GM23338 (cell line): ENCODE measurements at regions not wholly inside any gene's neighbourhood (a gene's known extent, or its start where the extent isn't known, plus 50 kb on each side); places are given as distances from the start of the nearest gene placed in this dataset.

Experiments
- ATAC-seq: fragments of 200-7000 bp; cut with Tn5 transposase; 3 replicates; pipeline ENCODE4 v1.9.1; 2020
- DNase-seq: peaks from one replicate; pipeline ENCODE4 v3.0.0-alpha.2; 2015; ENCODE audit warnings: low spot score
- H2AFZ ChIP-seq: fragments of 200-600 bp; sonication (generic); 2 replicates; pipeline ENCODE4 v1.8.0; 2016; ENCODE audit warnings: antibody characterized with exemption, mild to moderate bottlenecking, moderate library complexity
- H3F3A ChIP-seq: fragments of 200-600 bp; sonication (generic); replicated peaks from 2 replicates; pipeline ENCODE4 v1.8.0; 2017; ENCODE audit warnings: antibody characterized with exemption, mixed run types, low read depth
- H3K27ac ChIP-seq: fragments of 200-600 bp; sonication (generic); 2 replicates; pipeline ENCODE4 v1.6.1; 2016; ENCODE audit warnings: low read depth
- H3K27me3 ChIP-seq: fragments of 200-600 bp; sonication (generic); 2 replicates; pipeline ENCODE4 v1.8.0; 2016; ENCODE audit warnings: mild to moderate bottlenecking, mixed run types, moderate library complexity; ENCODE audit not compliant: insufficient read depth
- H3K36me3 ChIP-seq: fragments of 200-600 bp; sonication (generic); 2 replicates; pipeline ENCODE4 v1.8.0; 2016; ENCODE audit warnings: mild to moderate bottlenecking; ENCODE audit not compliant: insufficient read depth
- H3K4me1 ChIP-seq: fragments of 200-600 bp; sonication (generic); 2 replicates; pipeline ENCODE4 v1.8.0; 2016; ENCODE audit warnings: mild to moderate bottlenecking, moderate library complexity; ENCODE audit not compliant: insufficient read depth
- H3K4me2 ChIP-seq: fragments of 200-600 bp; sonication (generic); 2 replicates; pipeline ENCODE4 v1.7.1; 2017; ENCODE audit warnings: mixed run types
- H3K4me3 ChIP-seq: fragments of 200-600 bp; sonication (generic); 2 replicates; pipeline ENCODE4 v1.6.1; 2016; ENCODE audit warnings: mixed run types
- H3K79me2 ChIP-seq: fragments of 200-600 bp; sonication (generic); replicated peaks from 2 replicates; pipeline ENCODE4 v1.8.0; 2017; ENCODE audit warnings: mild to moderate bottlenecking; ENCODE audit not compliant: insufficient read depth
- H3K9me2 ChIP-seq: fragments of 200-600 bp; sonication (generic); 2 replicates; pipeline ENCODE4 v1.8.0; 2017; ENCODE audit not compliant: insufficient read depth
- H4K20me1 ChIP-seq: fragments of 200-600 bp; sonication (generic); replicated peaks from 2 replicates; pipeline ENCODE4 v1.8.0; 2017; ENCODE audit warnings: mild to moderate bottlenecking; ENCODE audit not compliant: insufficient read depth
- H3K27ac Mint-ChIP-seq: 2 replicates; pipeline ENCODE4 v1.8.0; 2020; ENCODE audit warnings: inconsistent platforms, mild to moderate bottlenecking, moderate library complexity, mixed read lengths
- H3K27me3 Mint-ChIP-seq: 3 replicates; pipeline ENCODE4 v1.8.0; 2022; ENCODE audit warnings: low read depth, mild to moderate bottlenecking, moderate library complexity, mixed read lengths, inconsistent platforms; ENCODE audit not compliant: insufficient read depth, poor library complexity
- H3K36me3 Mint-ChIP-seq: 3 replicates; pipeline ENCODE4 v1.8.0; 2021; ENCODE audit warnings: low read depth, mild to moderate bottlenecking, inconsistent platforms, moderate library complexity, mixed read lengths
- H3K4me1 Mint-ChIP-seq: 3 replicates; pipeline ENCODE4 v1.8.0; 2020; ENCODE audit warnings: mild to moderate bottlenecking, inconsistent platforms, mixed read lengths
- H3K4me3 Mint-ChIP-seq: 3 replicates; pipeline ENCODE4 v1.8.0; 2021; ENCODE audit warnings: moderate library complexity, mild to moderate bottlenecking, inconsistent platforms, mixed read lengths
- H3K9me3 Mint-ChIP-seq: 3 replicates; pipeline ENCODE4 v1.8.0; 2020; ENCODE audit warnings: moderate library complexity, mild to moderate bottlenecking, inconsistent platforms, mixed read lengths
- CREB1 ChIP-seq: fragments of 250-450 bp; sonication (Bioruptor Pico); IDR thresholded peaks from 2 replicates; pipeline ENCODE4 v1.5.0; 2020; ENCODE audit warnings: low read depth, mild to moderate bottlenecking, moderate library complexity
- ETS1 ChIP-seq: IDR thresholded peaks from 2 replicates; pipeline ENCODE4 v1.6.1; 2016; ENCODE audit warnings: antibody characterized with exemption
- EZH2phosphoT487 ChIP-seq: fragments of 200-600 bp; sonication (generic); IDR thresholded peaks from one replicate; pipeline ENCODE4 v1.8.1; 2018; ENCODE audit warnings: antibody characterized with exemption; ENCODE audit not compliant: unreplicated experiment
- JUNB ChIP-seq: IDR thresholded peaks from one replicate; pipeline ENCODE4 v1.6.1; 2016; ENCODE audit warnings: antibody characterized with exemption; ENCODE audit not compliant: unreplicated experiment
- NANOG ChIP-seq: IDR thresholded peaks from 2 replicates; pipeline ENCODE4 v1.6.1; 2016; ENCODE audit warnings: antibody characterized with exemption, borderline replicate concordance
- POLR2AphosphoS5 ChIP-seq: IDR thresholded peaks from 2 replicates; pipeline ENCODE4 v1.6.1; 2016; ENCODE audit warnings: antibody characterized with exemption, low read depth
- REST ChIP-seq: IDR thresholded peaks from one replicate; pipeline ENCODE4 v1.6.1; 2018; ENCODE audit warnings: antibody characterized with exemption; ENCODE audit not compliant: unreplicated experiment
- STAT1 ChIP-seq: IDR thresholded peaks from one replicate; pipeline ENCODE4 v1.6.1; 2016; ENCODE audit warnings: antibody characterized with exemption; ENCODE audit not compliant: unreplicated experiment
- ZNF331 ChIP-seq: fragments of 250-450 bp; sonication (Bioruptor Pico); IDR thresholded peaks from 2 replicates; pipeline ENCODE4 v1.5.0; 2020; ENCODE audit warnings: low read depth, mild to moderate bottlenecking, moderate library complexity
- TF ChIP-seq, protein P1 (sequence below), 2 experiments: fragments of 200-600 bp in 1 of 2; sonication (generic) in 1 of 2; conservative IDR thresholded peaks; 2 replicates each; pipeline versions ENCODE4 v1.5.1 to v1.6.1; 2016 to 2017; ENCODE audit warnings: antibody characterized with exemption in 2 of 2, low read depth in 2 of 2, mild to moderate bottlenecking in 2 of 2, moderate library complexity in 1 of 2

- no peaks in the 10 kb centered on the region for H3K9me3 Mint-ChIP-seq
- no peak overlapping the region for H2AFZ ChIP-seq
- H3K36me3 Mint-ChIP-seq, result no peaks in the 10 kb centered on the region
- ATAC-seq (no peak), DNase-seq (no peak)
- no peak for TF ChIP-seq ZNF331 (CRISPR knock-in tag)
- TF ChIP-seq CREB1 (CRISPR knock-in tag), result no peak
- no peak for TF ChIP-seq ETS1
- H3K4me1 Mint-ChIP-seq, result no peaks in the 10 kb centered on the region
- no peaks in the 10 kb centered on the region for H3K79me2 ChIP-seq
- H3K27me3 Mint-ChIP-seq, result peaks cover 1% of the 10 kb centered on the region
- H3K4me2 ChIP-seq, result no peak overlapping the region
- no peak overlapping the region for H3K4me3 Mint-ChIP-seq
- H3K27me3 ChIP-seq, result no peaks in the 10 kb centered on the region
- H3K4me3 ChIP-seq, result no peak overlapping the region
- no peak overlapping the region for H3K27ac ChIP-seq
- H3K9me2 ChIP-seq, result no peaks in the 10 kb centered on the region
- no peak overlapping the region for H3K27ac Mint-ChIP-seq
- no peaks in the 10 kb centered on the region for H3K36me3 ChIP-seq
- H3F3A ChIP-seq, result no peaks in the 10 kb centered on the region
- no peaks in the 10 kb centered on the region for H4K20me1 ChIP-seq
- H3K4me1 ChIP-seq, result no peaks in the 10 kb centered on the region
Observed at GRCh38 chrX:114508756-114509155, 75.1 kb upstream of the HTR2C start.

GRCh38 chrX:114519524-114519923 is 64.4 kb upstream of the HTR2C start:
- no peak overlapping the region for H3K27ac Mint-ChIP-seq
- H3K36me3 ChIP-seq, result no peaks in the 10 kb centered on the region
- H3K27ac ChIP-seq, result no peak overlapping the region
- ATAC-seq (no peak), DNase-seq (no peak)
- no peaks in the 10 kb centered on the region for H3K27me3 Mint-ChIP-seq
- H4K20me1 ChIP-seq, result no peaks in the 10 kb centered on the region
- peaks cover 5% of the 10 kb centered on the region; the same call in 1 of the 3 replicates for H3K36me3 Mint-ChIP-seq
- no peak overlapping the region for H2AFZ ChIP-seq
- no peaks in the 10 kb centered on the region for H3K4me1 ChIP-seq
- H3K79me2 ChIP-seq, result no peaks in the 10 kb centered on the region
- H3K27me3 ChIP-seq, result no peaks in the 10 kb centered on the region
- H3K4me3 Mint-ChIP-seq, result no peak overlapping the region
- H3K4me3 ChIP-seq, result no peak overlapping the region
- no peaks in the 10 kb centered on the region for H3K4me1 Mint-ChIP-seq
- no peaks in the 10 kb centered on the region for H3K9me2 ChIP-seq
- no peak overlapping the region for H3K4me2 ChIP-seq
- no peaks in the 10 kb centered on the region for H3F3A ChIP-seq
- H3K9me3 Mint-ChIP-seq, result peaks cover 12% of the 10 kb centered on the region
- TF ChIP-seq EZH2phosphoT487, result no peak
- no peak for TF ChIP-seq POLR2AphosphoS5
- TF ChIP-seq NANOG, result no peak
- TF ChIP-seq, protein P1, sequence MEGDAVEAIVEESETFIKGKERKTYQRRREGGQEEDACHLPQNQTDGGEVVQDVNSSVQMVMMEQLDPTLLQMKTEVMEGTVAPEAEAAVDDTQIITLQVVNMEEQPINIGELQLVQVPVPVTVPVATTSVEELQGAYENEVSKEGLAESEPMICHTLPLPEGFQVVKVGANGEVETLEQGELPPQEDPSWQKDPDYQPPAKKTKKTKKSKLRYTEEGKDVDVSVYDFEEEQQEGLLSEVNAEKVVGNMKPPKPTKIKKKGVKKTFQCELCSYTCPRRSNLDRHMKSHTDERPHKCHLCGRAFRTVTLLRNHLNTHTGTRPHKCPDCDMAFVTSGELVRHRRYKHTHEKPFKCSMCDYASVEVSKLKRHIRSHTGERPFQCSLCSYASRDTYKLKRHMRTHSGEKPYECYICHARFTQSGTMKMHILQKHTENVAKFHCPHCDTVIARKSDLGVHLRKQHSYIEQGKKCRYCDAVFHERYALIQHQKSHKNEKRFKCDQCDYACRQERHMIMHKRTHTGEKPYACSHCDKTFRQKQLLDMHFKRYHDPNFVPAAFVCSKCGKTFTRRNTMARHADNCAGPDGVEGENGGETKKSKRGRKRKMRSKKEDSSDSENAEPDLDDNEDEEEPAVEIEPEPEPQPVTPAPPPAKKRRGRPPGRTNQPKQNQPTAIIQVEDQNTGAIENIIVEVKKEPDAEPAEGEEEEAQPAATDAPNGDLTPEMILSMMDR (conservative IDR thresholded peaks at IDR 0.05; ENCODE audit: low read depth in 2 of 2), result no peak
- no peak for TF ChIP-seq CREB1 (CRISPR knock-in tag)
- TF ChIP-seq ZNF331 (CRISPR knock-in tag), result no peak
- no peak for TF ChIP-seq REST
- TF ChIP-seq STAT1, result no peak
- no peak for TF ChIP-seq JUNB
